ENCODE measurements at regions not wholly inside any gene's neighbourhood (a gene's known extent, or its start where the extent isn't known, plus 50 kb on each side); places are given as distances from the start of the nearest gene placed in this dataset.

- TF ChIP-seq CTCF (conservative IDR thresholded peaks at IDR 0.05 in 1 of 2, IDR thresholded peaks at IDR 0.05 in 1 of 2; ENCODE audit: low read depth in 1 of 2, low read length in 2 of 2) (no peak), EZH2 (IDR thresholded peaks at IDR 0.05; ENCODE audit: low read length, missing control alignments) (no peak)
Measured at GRCh38 chr11:104583857-104584256, 314.4 kb downstream of the CASP12 start.
